ENCODE measurements at regions not wholly inside any gene's neighbourhood (a gene's known extent, or its start where the extent isn't known, plus 50 kb on each side); places are given as distances from the start of the nearest gene placed in this dataset.
"Not testable (repeated sequence)": the region's sequence is repeated elsewhere in the genome, so short reads cannot be mapped to it uniquely, and the experiment has no call there.

DNA sequence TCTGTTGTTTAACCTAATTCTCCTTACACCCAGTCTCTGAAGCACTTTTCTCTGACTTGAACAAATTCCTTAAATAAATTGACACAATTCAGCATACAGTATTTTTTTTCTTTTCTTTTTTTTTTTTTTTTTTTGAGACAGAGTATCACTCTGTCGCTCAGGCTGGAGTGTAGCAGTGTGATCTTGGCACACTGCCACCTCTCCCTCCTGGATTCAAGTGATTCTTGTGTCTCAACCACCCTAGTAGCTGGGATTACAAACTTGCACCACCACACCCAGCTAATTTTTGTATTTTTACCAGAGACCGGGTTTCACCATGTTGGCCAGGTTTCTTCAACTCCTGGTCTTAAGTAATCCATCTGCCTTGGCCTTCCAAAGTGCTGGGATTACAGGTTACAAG lies 1498.1 kb upstream of the PCDH10 start:
- no peaks in the 10 kb centered on the region for H3K9me2 ChIP-seq (replicated peaks; ENCODE audit: insufficient read depth)

DNA sequence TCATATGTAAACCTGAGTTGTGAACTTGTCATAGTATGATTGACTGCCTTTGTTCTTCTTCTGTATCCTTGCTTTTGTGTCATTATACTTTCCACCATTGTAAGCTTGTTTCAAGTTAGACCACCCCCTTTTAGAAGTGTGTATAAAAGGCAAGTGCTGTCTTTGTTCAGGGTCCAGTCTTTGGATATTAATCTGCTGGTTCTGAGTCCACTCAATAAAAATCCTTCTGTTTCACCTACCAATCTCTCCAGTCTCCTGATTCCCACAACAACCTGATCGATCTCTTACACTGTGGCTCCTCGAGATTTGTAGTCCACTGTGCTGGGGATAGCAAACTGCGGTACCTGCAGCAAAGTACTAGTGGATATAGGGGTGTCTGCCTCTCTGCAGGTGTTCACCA lies 1465.8 kb upstream of the PCDH10 start:
- not testable (repeated sequence) for H2AFZ ChIP-seq; H3K4me3 ChIP-seq; DNase-seq (ENCODE audit: low spot score); H3K27me3 ChIP-seq; H3K9me3 ChIP-seq (ENCODE audit: low read depth); H4K20me1 ChIP-seq (ENCODE audit: insufficient read depth, poor library complexity, severe bottlenecking); H3K27ac ChIP-seq; H3K4me2 ChIP-seq; H3K9me2 ChIP-seq (replicated peaks; ENCODE audit: insufficient read depth); H3K79me2 ChIP-seq; H3K36me3 ChIP-seq (replicated peaks; ENCODE audit: insufficient read depth, low read depth); H3K4me1 ChIP-seq (ENCODE audit: insufficient read depth)
- WGBS (ENCODE audit: low lambda C conversion rate, missing lambda C conversion rate): 88% methylated on average over 3 of the region's 3 CpGs

More for the DNA sequence above, 1498.1 kb upstream of the PCDH10 start:
- H3K4me2 ChIP-seq: no peak overlapping the region
- H3K27ac ChIP-seq: no peak overlapping the region
- H3K4me3 ChIP-seq: no peak overlapping the region
- TF ChIP-seq EZH2 (IDR thresholded peaks at IDR 0.05; ENCODE audit: borderline replicate concordance): no peak
- no peaks in the 10 kb centered on the region for H3K79me2 ChIP-seq
- H3K9me3 ChIP-seq (ENCODE audit: low read depth): no peaks in the 10 kb centered on the region
- H2AFZ ChIP-seq: no peak overlapping the region
- DNase-seq (ENCODE audit: low spot score): no peak
- H3K27me3 ChIP-seq: no peaks in the 10 kb centered on the region
- 85% methylated on average over 2 of the region's 2 CpGs for WGBS (ENCODE audit: low lambda C conversion rate, missing lambda C conversion rate)
- no peaks in the 10 kb centered on the region for H4K20me1 ChIP-seq (ENCODE audit: insufficient read depth, poor library complexity, severe bottlenecking)
- H3K36me3 ChIP-seq (replicated peaks; ENCODE audit: insufficient read depth, low read depth): no peaks in the 10 kb centered on the region
- no peaks in the 10 kb centered on the region for H3K4me1 ChIP-seq (ENCODE audit: insufficient read depth)

DNA sequence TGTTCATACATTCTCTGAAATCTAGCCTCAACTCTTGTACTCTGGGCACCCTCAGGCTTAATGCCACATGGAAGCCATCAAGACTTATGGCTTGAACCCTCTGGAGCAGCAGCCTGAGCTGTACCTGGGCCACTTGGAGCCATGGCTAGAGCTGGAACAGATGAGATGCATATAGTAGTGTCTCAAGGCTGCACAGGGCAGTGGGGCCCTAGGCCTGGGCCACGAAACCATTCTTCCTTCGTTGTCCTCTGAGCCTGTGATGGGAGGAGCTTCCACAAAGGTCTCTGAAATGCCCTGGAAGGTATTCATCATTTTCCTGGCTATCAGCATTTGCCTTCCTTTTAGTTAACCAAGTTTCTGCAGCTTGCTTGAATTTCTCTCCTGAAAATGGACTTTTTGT lies 1427.2 kb upstream of the PCDH10 start:
- no peak for TF ChIP-seq CTCF (IDR thresholded peaks at IDR 0.05; ENCODE audit: poor library complexity)
- no peak for TF ChIP-seq EZH2phosphoT487 (IDR thresholded peaks at IDR 0.05; ENCODE audit: low read depth, severe bottlenecking, unreplicated experiment)
- TF ChIP-seq EZH2 (IDR thresholded peaks at IDR 0.05; ENCODE audit: borderline replicate concordance): no peak

DNA sequence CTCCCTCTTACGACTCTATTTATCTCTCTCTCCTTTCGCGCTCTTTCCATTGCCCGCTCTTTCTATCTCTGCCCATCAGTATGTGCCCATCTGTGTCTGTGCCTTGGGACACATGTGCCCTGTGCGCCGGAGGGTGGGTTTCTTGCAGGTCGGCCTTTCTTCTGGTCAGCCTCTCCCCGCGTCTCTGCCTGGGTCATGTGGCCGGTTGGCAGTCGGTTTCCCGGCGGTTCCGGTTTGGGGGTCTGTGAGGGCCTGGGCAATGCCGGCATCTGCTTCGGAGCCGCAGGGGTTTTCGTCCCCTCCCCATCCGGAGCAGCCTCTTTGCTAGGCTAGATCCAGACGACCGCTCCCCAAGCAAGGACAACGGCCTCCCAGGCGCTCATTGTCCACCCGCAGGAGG lies 1426.0 kb upstream of the PCDH10 start:
- H3K36me3 ChIP-seq (replicated peaks; ENCODE audit: insufficient read depth, low read depth); H3K4me2 ChIP-seq; H3K4me1 ChIP-seq (ENCODE audit: insufficient read depth); H2AFZ ChIP-seq; DNase-seq (ENCODE audit: low spot score); H3K27me3 ChIP-seq; H4K20me1 ChIP-seq (ENCODE audit: insufficient read depth, poor library complexity, severe bottlenecking); H3K4me3 ChIP-seq; H3K79me2 ChIP-seq; H3K9me2 ChIP-seq (replicated peaks; ENCODE audit: insufficient read depth); H3K9me3 ChIP-seq (ENCODE audit: low read depth); H3K27ac ChIP-seq: not testable (repeated sequence)
- 91% methylated on average over 15 of the region's 24 CpGs for WGBS (ENCODE audit: low lambda C conversion rate, missing lambda C conversion rate)

More for the DNA sequence above, 1427.2 kb upstream of the PCDH10 start:
- Histone ChIP-seq H3K9me2 (replicated peaks; ENCODE audit: insufficient read depth) (no peaks in the 10 kb centered on the region), H3K27me3 (no peaks in the 10 kb centered on the region), H3K9me3 (ENCODE audit: low read depth) (no peaks in the 10 kb centered on the region), H3K4me3 (no peak overlapping the region), H3K4me1 (ENCODE audit: insufficient read depth) (no peaks in the 10 kb centered on the region), H3K36me3 (replicated peaks; ENCODE audit: insufficient read depth, low read depth) (no peaks in the 10 kb centered on the region), H3K27ac (no peak overlapping the region), H2AFZ (no peak overlapping the region), H3K4me2 (no peak overlapping the region), H4K20me1 (ENCODE audit: insufficient read depth, poor library complexity, severe bottlenecking) (no peaks in the 10 kb centered on the region), H3K79me2 (no peaks in the 10 kb centered on the region)
- WGBS (ENCODE audit: low lambda C conversion rate, missing lambda C conversion rate): 100% methylated on average over 2 of the region's 2 CpGs
- DNase-seq (ENCODE audit: low spot score): no peak

DNA sequence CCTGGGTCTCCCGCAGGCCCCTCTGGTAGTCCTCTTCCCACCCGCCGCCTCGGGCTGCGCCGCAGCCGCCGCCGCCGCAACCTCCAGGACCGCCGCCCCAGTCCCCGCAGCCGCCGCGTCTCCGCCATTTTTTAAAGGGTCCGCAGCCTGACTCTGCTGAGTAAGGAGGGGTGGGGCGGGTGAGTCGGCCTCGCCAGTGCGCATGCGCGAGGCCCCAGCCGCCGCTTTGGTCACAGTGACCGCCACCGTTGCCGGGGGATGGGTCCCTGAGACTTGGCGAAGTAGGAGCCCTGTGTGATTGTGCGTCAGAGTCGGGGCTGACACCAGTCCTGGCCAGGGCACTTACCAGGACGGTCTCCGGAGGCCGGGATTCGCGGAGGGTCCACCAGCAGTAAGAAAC lies 1424.2 kb upstream of the PCDH10 start:
- H3K79me2 ChIP-seq; H3K27me3 ChIP-seq; H3K9me2 ChIP-seq (replicated peaks; ENCODE audit: insufficient read depth); H3K4me2 ChIP-seq; H3K27ac ChIP-seq; H4K20me1 ChIP-seq (ENCODE audit: insufficient read depth, poor library complexity, severe bottlenecking); H3K9me3 ChIP-seq (ENCODE audit: low read depth); H3K4me1 ChIP-seq (ENCODE audit: insufficient read depth); H3K36me3 ChIP-seq (replicated peaks; ENCODE audit: insufficient read depth, low read depth); H3K4me3 ChIP-seq; H2AFZ ChIP-seq: not testable (repeated sequence)
- 94% methylated on average over 13 of the region's 37 CpGs for WGBS (ENCODE audit: low lambda C conversion rate, missing lambda C conversion rate)
- peak; percentile 25 for DNase-seq (ENCODE audit: low spot score)

GRCh38 chr4:131725521-131725920 lies 1423.6 kb upstream of the PCDH10 start:
- H2AFZ ChIP-seq; H3K27ac ChIP-seq; H3K9me2 ChIP-seq (replicated peaks; ENCODE audit: insufficient read depth); DNase-seq (ENCODE audit: low spot score); H3K4me3 ChIP-seq; H3K36me3 ChIP-seq (replicated peaks; ENCODE audit: insufficient read depth, low read depth); H3K4me2 ChIP-seq; H4K20me1 ChIP-seq (ENCODE audit: insufficient read depth, poor library complexity, severe bottlenecking); H3K27me3 ChIP-seq; H3K9me3 ChIP-seq (ENCODE audit: low read depth); H3K4me1 ChIP-seq (ENCODE audit: insufficient read depth); H3K79me2 ChIP-seq: not testable (repeated sequence)
- whole genome bisulfite sequencing (ENCODE audit: low lambda C conversion rate, missing lambda C conversion rate): 95% methylated on average over 9 of the region's 29 CpGs

DNA sequence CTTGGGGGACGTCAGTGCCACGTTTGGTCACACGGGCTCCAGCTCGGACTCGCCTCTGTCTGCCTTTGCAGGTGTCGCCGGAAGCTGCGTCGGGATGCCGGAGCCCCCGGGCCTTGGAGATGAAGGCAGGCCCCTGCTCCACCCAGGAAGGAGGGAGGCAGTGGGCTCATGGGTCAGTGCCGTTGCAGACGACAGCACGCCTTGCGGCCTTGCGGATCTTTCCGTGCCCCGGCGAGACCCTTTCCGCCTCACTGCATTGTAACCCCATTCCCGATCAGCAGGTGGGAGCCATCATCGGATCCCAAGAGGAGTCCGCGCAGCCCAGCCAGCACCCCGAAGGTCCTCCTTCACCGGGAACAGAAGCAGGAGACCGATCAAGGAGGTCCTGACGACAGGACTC lies 1422.2 kb upstream of the PCDH10 start:
- H3K79me2 ChIP-seq; H2AFZ ChIP-seq; H3K4me2 ChIP-seq; H3K27me3 ChIP-seq; DNase-seq (ENCODE audit: low spot score); H4K20me1 ChIP-seq (ENCODE audit: insufficient read depth, poor library complexity, severe bottlenecking); H3K9me2 ChIP-seq (replicated peaks; ENCODE audit: insufficient read depth); H3K36me3 ChIP-seq (replicated peaks; ENCODE audit: insufficient read depth, low read depth); H3K27ac ChIP-seq; H3K9me3 ChIP-seq (ENCODE audit: low read depth); H3K4me1 ChIP-seq (ENCODE audit: insufficient read depth); H3K4me3 ChIP-seq: not testable (repeated sequence)
- 96% methylated on average over 20 of the region's 28 CpGs for WGBS (ENCODE audit: low lambda C conversion rate, missing lambda C conversion rate)

GRCh38 chr4:131727418-131727817 lies 1421.7 kb upstream of the PCDH10 start:
- H3K4me3 ChIP-seq; H3K4me2 ChIP-seq; H3K9me3 ChIP-seq (ENCODE audit: low read depth); H3K9me2 ChIP-seq (replicated peaks; ENCODE audit: insufficient read depth); H2AFZ ChIP-seq; H3K27me3 ChIP-seq; H4K20me1 ChIP-seq (ENCODE audit: insufficient read depth, poor library complexity, severe bottlenecking); DNase-seq (ENCODE audit: low spot score); H3K36me3 ChIP-seq (replicated peaks; ENCODE audit: insufficient read depth, low read depth); H3K4me1 ChIP-seq (ENCODE audit: insufficient read depth); H3K27ac ChIP-seq; H3K79me2 ChIP-seq: not testable (repeated sequence)
- 99% methylated on average over 15 of the region's 40 CpGs for WGBS (ENCODE audit: low lambda C conversion rate, missing lambda C conversion rate)

All from hepatocyte (in vitro differentiated cells).